ENCODE measurements at regions not wholly inside any gene's neighbourhood (a gene's known extent, or its start where the extent isn't known, plus 50 kb on each side); places are given as distances from the start of the nearest gene placed in this dataset.

DNA sequence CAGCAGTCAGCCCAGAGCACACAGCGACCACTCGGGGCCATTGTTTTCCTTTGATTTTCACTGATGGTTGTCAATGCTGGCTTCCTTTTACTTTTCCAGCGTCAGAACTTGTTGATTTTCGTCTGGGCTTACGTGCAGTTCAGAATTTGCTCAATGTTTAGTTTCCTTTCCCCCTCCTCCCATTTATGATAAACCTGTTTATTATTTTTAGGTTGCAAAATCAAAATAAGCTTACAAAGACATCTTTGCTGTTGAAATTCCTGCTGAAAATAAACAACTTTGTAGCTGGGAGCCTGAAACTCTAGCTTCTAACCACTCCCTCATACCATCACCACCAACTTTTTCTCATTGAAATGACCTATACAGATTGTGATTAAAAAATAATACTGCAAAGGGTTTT is 83.1 kb upstream of the LYZL1 start:
- Histone ChIP-seq H3K4me3 (ENCODE audit: low read depth, low read length) (no peak overlapping the region), H3K27ac (ENCODE audit: low read depth, low read length) (no peak overlapping the region), H2AFZ (ENCODE audit: low read length, unreplicated experiment) (no peak overlapping the region)

DNA sequence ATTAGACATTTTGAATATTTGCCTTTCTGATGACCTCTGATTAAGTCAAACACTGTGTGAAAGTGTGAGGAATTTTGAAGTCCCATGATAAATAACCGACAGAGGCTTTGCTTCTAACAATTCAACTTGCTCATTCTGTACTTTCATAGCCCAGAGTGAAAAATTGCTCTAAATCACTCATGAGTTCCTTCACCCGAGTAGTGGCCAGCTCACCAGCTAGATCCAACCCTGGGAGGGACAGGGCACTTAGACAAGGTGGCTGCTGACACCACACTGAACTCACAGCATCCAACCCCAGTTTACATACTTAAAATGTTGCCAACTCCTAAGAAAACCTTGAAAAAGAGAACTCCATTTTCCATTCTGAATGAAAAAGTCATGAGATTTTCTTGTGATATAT is 80.0 kb upstream of the LYZL1 start:
- Histone ChIP-seq H3K36me3 (ENCODE audit: insufficient read depth, low read length) (no peaks in the 10 kb centered on the region), H3K27ac (ENCODE audit: low read depth, low read length) (no peak overlapping the region), H3K27me3 (ENCODE audit: insufficient read depth, low read length) (peaks cover 23% of the 10 kb centered on the region; the same call in 1 of the 2 replicates), H3K4me3 (ENCODE audit: low read depth, low read length) (no peak overlapping the region), H2AFZ (ENCODE audit: low read length, unreplicated experiment) (no peak overlapping the region), H3K4me1 (ENCODE audit: control insufficient read depth, insufficient read depth, low read length, unreplicated experiment) (no peaks in the 10 kb centered on the region), H3K79me2 (ENCODE audit: control insufficient read depth, insufficient read depth, low read length, unreplicated experiment) (no peaks in the 10 kb centered on the region)

More for the DNA sequence above, 83.1 kb upstream of the LYZL1 start:
- no peaks in the 10 kb centered on the region for H3K79me2 ChIP-seq (ENCODE audit: control insufficient read depth, insufficient read depth, low read length, unreplicated experiment)
- H3K27me3 ChIP-seq (ENCODE audit: insufficient read depth, low read length): peaks cover 23% of the 10 kb centered on the region; the same call in 1 of the 2 replicates
- H3K4me1 ChIP-seq (ENCODE audit: control insufficient read depth, insufficient read depth, low read length, unreplicated experiment): no peaks in the 10 kb centered on the region
- H3K36me3 ChIP-seq (ENCODE audit: insufficient read depth, low read length): no peaks in the 10 kb centered on the region

DNA sequence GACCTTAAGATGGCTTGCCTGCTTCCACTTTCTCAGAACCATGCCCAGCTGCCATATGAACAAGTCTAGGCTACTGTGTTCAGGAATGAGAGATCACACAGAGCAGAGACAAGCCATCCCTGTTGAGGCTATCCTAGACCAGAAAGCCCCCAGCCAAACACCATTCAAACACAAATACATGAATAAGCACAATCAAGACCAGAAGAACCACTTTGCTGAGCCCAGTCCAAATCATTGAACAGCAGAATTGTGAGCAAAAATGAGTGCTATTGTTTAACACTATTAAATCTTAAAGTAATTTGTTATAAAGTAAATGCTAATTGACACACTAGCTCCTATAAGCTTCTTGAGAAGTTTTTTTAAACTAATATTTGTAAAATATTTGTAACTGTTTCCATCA is 79.0 kb upstream of the LYZL1 start:
- Histone ChIP-seq H3K27me3 (ENCODE audit: insufficient read depth, low read length) (peaks cover 27% of the 10 kb centered on the region; the same call in 1 of the 2 replicates), H3K4me3 (ENCODE audit: low read depth, low read length) (no peak overlapping the region), H2AFZ (ENCODE audit: low read length, unreplicated experiment) (no peak overlapping the region), H3K27ac (ENCODE audit: low read depth, low read length) (no peak overlapping the region), H3K79me2 (ENCODE audit: control insufficient read depth, insufficient read depth, low read length, unreplicated experiment) (no peaks in the 10 kb centered on the region), H3K4me1 (ENCODE audit: control insufficient read depth, insufficient read depth, low read length, unreplicated experiment) (no peaks in the 10 kb centered on the region), H3K36me3 (ENCODE audit: insufficient read depth, low read length) (no peaks in the 10 kb centered on the region)

DNA sequence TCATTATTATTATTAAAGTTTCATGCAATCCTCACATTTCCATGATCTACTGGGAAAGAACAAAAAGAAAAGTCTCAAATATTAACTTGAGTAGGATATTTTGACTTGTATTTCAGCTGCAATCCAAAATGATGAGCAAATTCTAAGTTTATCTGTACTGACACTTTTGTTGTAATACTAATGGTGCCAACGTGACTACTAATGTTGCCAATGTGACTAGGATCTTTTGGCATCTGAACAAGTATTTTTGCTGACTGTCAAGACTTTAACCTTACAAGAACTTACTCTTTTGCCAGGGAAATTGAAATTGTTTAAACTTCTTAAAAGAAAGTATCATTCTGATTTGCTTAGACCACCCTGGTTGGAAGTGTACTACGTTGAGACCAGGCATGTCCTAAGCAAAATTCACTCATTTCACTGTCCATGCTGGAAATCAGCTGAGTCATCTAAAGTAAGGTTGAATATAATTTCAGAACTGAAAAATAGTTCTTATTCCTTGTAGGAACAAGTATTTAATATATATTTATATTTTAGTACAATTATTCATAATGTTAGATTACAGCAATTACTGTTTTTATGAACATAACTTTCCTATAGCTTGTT is 78.5 kb upstream of the LYZL1 start:
- Histone ChIP-seq H3K4me3 (ENCODE audit: low read depth, low read length) (no peak overlapping the region), H3K27me3 (ENCODE audit: insufficient read depth, low read length) (peaks cover 27% of the 10 kb centered on the region; the same call in 1 of the 2 replicates), H3K27ac (ENCODE audit: low read depth, low read length) (no peak overlapping the region), H3K4me1 (ENCODE audit: control insufficient read depth, insufficient read depth, low read length, unreplicated experiment) (no peaks in the 10 kb centered on the region), H2AFZ (ENCODE audit: low read length, unreplicated experiment) (no peak overlapping the region), H3K36me3 (ENCODE audit: insufficient read depth, low read length) (no peaks in the 10 kb centered on the region), H3K79me2 (ENCODE audit: control insufficient read depth, insufficient read depth, low read length, unreplicated experiment) (no peaks in the 10 kb centered on the region)

DNA sequence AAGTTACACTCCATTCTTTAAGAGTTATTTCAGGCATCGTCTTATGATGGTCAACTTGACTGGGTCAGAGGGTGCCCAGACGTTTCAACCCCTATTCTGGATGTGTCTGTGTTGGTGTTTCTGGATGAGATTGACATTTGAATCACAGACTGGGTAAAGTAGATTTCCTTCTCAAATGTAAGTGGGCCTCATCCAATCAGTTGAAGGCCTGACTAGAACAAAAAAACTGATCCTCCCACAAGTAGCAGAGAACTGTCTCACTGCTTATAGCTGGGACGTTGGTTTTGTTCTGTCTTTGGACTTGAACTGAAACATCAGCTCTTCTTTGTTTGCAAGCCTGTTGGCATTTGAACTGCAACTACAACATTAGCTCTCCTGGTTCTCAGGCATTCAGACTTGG is 76.3 kb upstream of the LYZL1 start:
- H3K79me2 ChIP-seq (ENCODE audit: control insufficient read depth, insufficient read depth, low read length, unreplicated experiment): no peaks in the 10 kb centered on the region

DNA sequence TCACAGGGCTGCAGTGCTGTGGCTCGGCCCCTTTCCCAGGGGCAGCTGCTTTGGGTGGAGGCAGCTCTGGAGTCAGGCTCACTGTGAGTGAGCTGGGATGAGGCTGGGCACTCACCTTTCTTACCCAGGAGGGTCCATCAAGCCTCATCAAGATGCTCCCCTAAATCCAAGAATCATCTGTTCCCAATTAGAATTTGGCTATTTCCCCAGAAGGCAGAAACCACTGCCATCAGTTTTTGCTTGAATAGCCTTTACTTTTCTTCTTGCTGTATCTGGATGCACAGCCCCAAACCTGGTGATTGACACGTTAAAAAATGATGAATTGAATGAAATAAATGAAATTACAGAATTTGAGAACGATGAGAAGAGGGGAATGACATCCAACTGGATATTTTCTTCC is 74.3 kb upstream of the LYZL1 start:
- H3K4me1 ChIP-seq (ENCODE audit: control insufficient read depth, insufficient read depth, low read length, unreplicated experiment): no peaks in the 10 kb centered on the region
- H3K27me3 ChIP-seq (ENCODE audit: insufficient read depth, low read length): peaks cover 21% of the 10 kb centered on the region; the same call in 1 of the 2 replicates
- H3K36me3 ChIP-seq (ENCODE audit: insufficient read depth, low read length): no peaks in the 10 kb centered on the region
- H2AFZ ChIP-seq (ENCODE audit: low read length, unreplicated experiment): no peak overlapping the region
- no peak overlapping the region for H3K4me3 ChIP-seq (ENCODE audit: low read depth, low read length)
- no peaks in the 10 kb centered on the region for H3K79me2 ChIP-seq (ENCODE audit: control insufficient read depth, insufficient read depth, low read length, unreplicated experiment)
- H3K27ac ChIP-seq (ENCODE audit: low read depth, low read length): no peak overlapping the region

More for the DNA sequence above, 76.3 kb upstream of the LYZL1 start:
- no peak overlapping the region for H3K4me3 ChIP-seq (ENCODE audit: low read depth, low read length)
- H3K27ac ChIP-seq (ENCODE audit: low read depth, low read length): no peak overlapping the region
- H3K27me3 ChIP-seq (ENCODE audit: insufficient read depth, low read length): peaks cover 15% of the 10 kb centered on the region; the same call in 1 of the 2 replicates
- no peaks in the 10 kb centered on the region for H3K4me1 ChIP-seq (ENCODE audit: control insufficient read depth, insufficient read depth, low read length, unreplicated experiment)
- H2AFZ ChIP-seq (ENCODE audit: low read length, unreplicated experiment): no peak overlapping the region
- no peaks in the 10 kb centered on the region for H3K36me3 ChIP-seq (ENCODE audit: insufficient read depth, low read length)

DNA sequence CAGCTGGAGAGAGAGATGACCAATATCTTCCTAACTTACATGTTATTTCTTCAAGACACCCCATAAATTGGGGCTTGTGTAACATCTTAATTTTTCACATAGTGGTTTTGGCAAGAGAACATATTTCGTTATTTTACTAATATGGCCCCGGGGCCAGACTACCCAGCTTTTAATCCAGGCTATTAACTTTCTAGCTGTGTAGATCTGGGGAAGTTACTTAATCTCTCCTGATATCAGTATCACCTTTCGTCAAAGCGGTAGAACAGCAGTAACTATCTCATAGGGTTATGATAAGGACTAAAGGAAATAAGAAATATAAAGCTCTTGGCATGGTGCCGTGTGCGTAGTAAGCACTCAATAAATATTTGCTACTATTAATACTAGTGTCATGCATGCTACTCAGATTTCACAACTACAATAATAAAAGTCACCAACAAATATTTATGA is 71.6 kb upstream of the LYZL1 start:
- no peaks in the 10 kb centered on the region for H3K79me2 ChIP-seq (ENCODE audit: control insufficient read depth, insufficient read depth, low read length, unreplicated experiment)
- H2AFZ ChIP-seq (ENCODE audit: low read length, unreplicated experiment): no peak overlapping the region
- peaks cover 43% of the 10 kb centered on the region for H3K27me3 ChIP-seq (ENCODE audit: insufficient read depth, low read length)
- no peaks in the 10 kb centered on the region for H3K36me3 ChIP-seq (ENCODE audit: insufficient read depth, low read length)
- no peak overlapping the region for H3K4me3 ChIP-seq (ENCODE audit: low read depth, low read length)
- H3K27ac ChIP-seq (ENCODE audit: low read depth, low read length): no peak overlapping the region
- H3K4me1 ChIP-seq (ENCODE audit: control insufficient read depth, insufficient read depth, low read length, unreplicated experiment): no peaks in the 10 kb centered on the region

DNA sequence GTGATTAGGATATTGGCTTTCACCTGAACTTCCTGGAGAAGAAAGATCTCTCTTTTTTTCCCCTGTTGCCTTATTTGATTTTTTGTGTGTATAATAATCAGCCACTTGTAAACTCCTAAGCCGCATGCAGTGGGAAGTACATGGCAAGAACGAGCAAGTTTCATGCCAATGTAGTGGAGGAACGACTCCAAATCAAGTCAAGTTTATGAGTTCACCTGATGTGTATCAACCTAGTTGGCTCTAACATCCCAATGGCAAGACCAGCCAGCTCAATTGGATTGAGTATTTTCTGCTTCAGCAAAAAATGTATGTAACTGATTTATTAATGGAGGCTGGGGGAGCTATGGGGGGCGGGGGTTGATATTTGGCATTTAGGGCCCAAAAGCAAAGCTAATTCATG is 65.5 kb upstream of the LYZL1 start:
- H2AFZ ChIP-seq (ENCODE audit: low read length, unreplicated experiment): no peak overlapping the region
- no peaks in the 10 kb centered on the region for H3K79me2 ChIP-seq (ENCODE audit: control insufficient read depth, insufficient read depth, low read length, unreplicated experiment)
- H3K27ac ChIP-seq (ENCODE audit: low read depth, low read length): no peak overlapping the region
- no peaks in the 10 kb centered on the region for H3K36me3 ChIP-seq (ENCODE audit: insufficient read depth, low read length)
- H3K27me3 ChIP-seq (ENCODE audit: insufficient read depth, low read length): peaks cover 88% of the 10 kb centered on the region
- H3K4me1 ChIP-seq (ENCODE audit: control insufficient read depth, insufficient read depth, low read length, unreplicated experiment): no peaks in the 10 kb centered on the region
- no peak overlapping the region for H3K4me3 ChIP-seq (ENCODE audit: low read depth, low read length)

DNA sequence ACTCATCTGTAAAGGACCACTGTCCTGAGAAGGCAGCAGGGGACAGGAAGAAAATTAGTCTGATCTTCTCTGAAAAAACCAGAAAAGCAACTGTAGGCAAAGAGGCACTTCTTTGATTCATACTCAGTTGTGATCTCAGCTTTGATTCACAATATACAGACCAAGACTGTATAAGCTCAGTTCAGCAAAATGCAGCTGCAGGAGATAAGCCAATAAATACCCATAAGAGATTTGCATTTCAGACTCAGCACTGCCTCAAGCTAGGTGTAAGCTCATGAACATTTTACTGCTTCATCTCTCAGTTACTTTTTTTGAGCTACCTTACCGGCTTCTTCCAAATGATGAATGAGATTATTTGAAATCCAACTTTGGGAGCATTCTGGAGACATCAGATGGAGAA is 64.2 kb upstream of the LYZL1 start:
- Histone ChIP-seq H3K27ac (ENCODE audit: low read depth, low read length) (no peak overlapping the region), H3K36me3 (ENCODE audit: insufficient read depth, low read length) (no peaks in the 10 kb centered on the region), H3K4me1 (ENCODE audit: control insufficient read depth, insufficient read depth, low read length, unreplicated experiment) (no peaks in the 10 kb centered on the region), H2AFZ (ENCODE audit: low read length, unreplicated experiment) (no peak overlapping the region), H3K79me2 (ENCODE audit: control insufficient read depth, insufficient read depth, low read length, unreplicated experiment) (no peaks in the 10 kb centered on the region), H3K4me3 (ENCODE audit: low read depth, low read length) (no peak overlapping the region), H3K27me3 (ENCODE audit: insufficient read depth, low read length) (peaks cover 87% of the 10 kb centered on the region)

DNA sequence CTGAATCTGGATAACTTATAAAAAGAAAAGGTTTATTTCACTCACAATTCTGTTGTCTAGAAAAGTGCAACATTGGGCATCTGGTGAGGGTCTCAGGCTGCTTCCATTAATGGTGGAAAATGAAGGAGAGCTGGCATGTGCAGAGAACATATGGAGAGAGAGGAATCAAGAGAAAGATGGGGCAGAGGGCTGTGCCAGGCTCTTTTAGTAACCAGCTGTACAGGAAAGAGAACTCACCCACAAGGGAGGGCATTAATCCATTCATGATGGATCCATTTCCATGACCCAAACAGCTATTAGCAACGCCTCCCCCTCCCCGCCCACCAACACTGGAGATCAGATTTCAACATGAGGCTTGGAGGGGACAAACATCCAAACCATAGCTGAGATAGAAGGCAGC is 61.7 kb upstream of the LYZL1 start:
- H3K4me3 ChIP-seq (ENCODE audit: low read depth, low read length): no peak overlapping the region

DNA sequence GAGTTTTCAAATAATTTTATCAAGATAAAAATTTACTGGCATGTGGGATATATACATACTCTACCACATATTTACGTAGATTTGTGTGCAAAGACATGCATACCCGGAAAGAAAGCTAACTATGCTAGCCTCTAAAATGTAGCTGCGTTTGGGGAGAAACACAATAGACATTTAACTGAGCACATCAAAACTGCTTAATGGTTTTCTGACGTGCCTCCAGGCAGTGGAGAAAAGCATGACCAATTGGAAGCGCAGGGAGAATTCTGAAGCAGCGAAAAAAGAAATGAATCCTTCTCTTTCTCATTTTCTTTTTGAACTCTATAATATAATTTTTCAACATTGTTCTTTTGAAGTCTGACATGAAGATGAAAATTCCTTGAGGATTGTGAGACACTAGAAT is 60.3 kb upstream of the LYZL1 start:
- Histone ChIP-seq H3K27ac (ENCODE audit: low read depth, low read length) (no peak overlapping the region), H3K36me3 (ENCODE audit: insufficient read depth, low read length) (no peaks in the 10 kb centered on the region), H3K4me1 (ENCODE audit: control insufficient read depth, insufficient read depth, low read length, unreplicated experiment) (no peaks in the 10 kb centered on the region), H3K4me3 (ENCODE audit: low read depth, low read length) (no peak overlapping the region), H2AFZ (ENCODE audit: low read length, unreplicated experiment) (no peak overlapping the region), H3K79me2 (ENCODE audit: control insufficient read depth, insufficient read depth, low read length, unreplicated experiment) (no peaks in the 10 kb centered on the region), H3K27me3 (ENCODE audit: insufficient read depth, low read length) (peaks cover 73% of the 10 kb centered on the region)

More for the DNA sequence above, 61.7 kb upstream of the LYZL1 start:
- H3K4me1 ChIP-seq (ENCODE audit: control insufficient read depth, insufficient read depth, low read length, unreplicated experiment): no peaks in the 10 kb centered on the region
- H3K36me3 ChIP-seq (ENCODE audit: insufficient read depth, low read length): no peaks in the 10 kb centered on the region
- H2AFZ ChIP-seq (ENCODE audit: low read length, unreplicated experiment): no peak overlapping the region
- H3K27ac ChIP-seq (ENCODE audit: low read depth, low read length): no peak overlapping the region
- no peaks in the 10 kb centered on the region for H3K79me2 ChIP-seq (ENCODE audit: control insufficient read depth, insufficient read depth, low read length, unreplicated experiment)
- H3K27me3 ChIP-seq (ENCODE audit: insufficient read depth, low read length): peaks cover 86% of the 10 kb centered on the region

Data from ACC112 (cell line).